ENCODE measurements at regions not wholly inside any gene's neighbourhood (a gene's known extent, or its start where the extent isn't known, plus 50 kb on each side); places are given as distances from the start of the nearest gene placed in this dataset.

GRCh38 chr16:86096850-86097249, 197.9 kb downstream of the IRF8 start:
- Histone ChIP-seq H3K27ac (replicated peaks) (no peak overlapping the region), H3K4me3 (replicated peaks; ENCODE audit: insufficient read depth, low read length) (no peak overlapping the region), H3K27me3 (ENCODE audit: insufficient read depth, poor library complexity, severe bottlenecking) (no peaks in the 10 kb centered on the region)
- TF ChIP-seq GABPA (IDR thresholded peaks at IDR 0.05; ENCODE audit: low read depth): no peak
- no peak for TF ChIP-seq CTCF (IDR thresholded peaks at IDR 0.05; ENCODE audit: insufficient read depth, low read length)
- TF ChIP-seq SPI1 (IDR thresholded peaks at IDR 0.05; ENCODE audit: borderline replicate concordance, low read depth): no peak
- no peak for TF ChIP-seq POLR2AphosphoS5 (IDR thresholded peaks at IDR 0.05; ENCODE audit: low read depth)
- TF ChIP-seq, protein P1, sequence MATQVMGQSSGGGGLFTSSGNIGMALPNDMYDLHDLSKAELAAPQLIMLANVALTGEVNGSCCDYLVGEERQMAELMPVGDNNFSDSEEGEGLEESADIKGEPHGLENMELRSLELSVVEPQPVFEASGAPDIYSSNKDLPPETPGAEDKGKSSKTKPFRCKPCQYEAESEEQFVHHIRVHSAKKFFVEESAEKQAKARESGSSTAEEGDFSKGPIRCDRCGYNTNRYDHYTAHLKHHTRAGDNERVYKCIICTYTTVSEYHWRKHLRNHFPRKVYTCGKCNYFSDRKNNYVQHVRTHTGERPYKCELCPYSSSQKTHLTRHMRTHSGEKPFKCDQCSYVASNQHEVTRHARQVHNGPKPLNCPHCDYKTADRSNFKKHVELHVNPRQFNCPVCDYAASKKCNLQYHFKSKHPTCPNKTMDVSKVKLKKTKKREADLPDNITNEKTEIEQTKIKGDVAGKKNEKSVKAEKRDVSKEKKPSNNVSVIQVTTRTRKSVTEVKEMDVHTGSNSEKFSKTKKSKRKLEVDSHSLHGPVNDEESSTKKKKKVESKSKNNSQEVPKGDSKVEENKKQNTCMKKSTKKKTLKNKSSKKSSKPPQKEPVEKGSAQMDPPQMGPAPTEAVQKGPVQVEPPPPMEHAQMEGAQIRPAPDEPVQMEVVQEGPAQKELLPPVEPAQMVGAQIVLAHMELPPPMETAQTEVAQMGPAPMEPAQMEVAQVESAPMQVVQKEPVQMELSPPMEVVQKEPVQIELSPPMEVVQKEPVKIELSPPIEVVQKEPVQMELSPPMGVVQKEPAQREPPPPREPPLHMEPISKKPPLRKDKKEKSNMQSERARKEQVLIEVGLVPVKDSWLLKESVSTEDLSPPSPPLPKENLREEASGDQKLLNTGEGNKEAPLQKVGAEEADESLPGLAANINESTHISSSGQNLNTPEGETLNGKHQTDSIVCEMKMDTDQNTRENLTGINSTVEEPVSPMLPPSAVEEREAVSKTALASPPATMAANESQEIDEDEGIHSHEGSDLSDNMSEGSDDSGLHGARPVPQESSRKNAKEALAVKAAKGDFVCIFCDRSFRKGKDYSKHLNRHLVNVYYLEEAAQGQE (IDR thresholded peaks at IDR 0.05; ENCODE audit: insufficient replicate concordance, low read depth): no peak
- DNase-seq (ENCODE audit: low read depth in 1 of 2, low spot score in 1 of 2): no peak

- DNase-seq (ENCODE audit: low read depth in 1 of 2, low spot score in 1 of 2): no peak
Observed at GRCh38 chr16:86099326-86099725, 200.4 kb downstream of the IRF8 start.

GRCh38 chr16:86100205-86101136, 201.5 kb downstream of the IRF8 start:
- Histone ChIP-seq H3K27me3 (ENCODE audit: insufficient read depth, poor library complexity, severe bottlenecking) (no peaks in the 10 kb centered on the region), H3K4me3 (replicated peaks; ENCODE audit: insufficient read depth, low read length) (no peak overlapping the region), H3K27ac (replicated peaks) (no peak overlapping the region)
- no peak for DNase-seq (ENCODE audit: low read depth in 1 of 2, low spot score in 1 of 2)
- no peak for TF ChIP-seq CTCF (IDR thresholded peaks at IDR 0.05; ENCODE audit: insufficient read depth, low read length)
- TF ChIP-seq, protein P1 (IDR thresholded peaks at IDR 0.05; ENCODE audit: insufficient replicate concordance, low read depth): no peak
- no peak for TF ChIP-seq GABPA (IDR thresholded peaks at IDR 0.05; ENCODE audit: low read depth)
- no peak for TF ChIP-seq SPI1 (IDR thresholded peaks at IDR 0.05; ENCODE audit: borderline replicate concordance, low read depth)
- TF ChIP-seq POLR2AphosphoS5 (IDR thresholded peaks at IDR 0.05; ENCODE audit: low read depth): no peak

More at GRCh38 chr16:86099326-86099725, 200.4 kb downstream of the IRF8 start:
- Histone ChIP-seq H3K27me3 (ENCODE audit: insufficient read depth, poor library complexity, severe bottlenecking) (no peaks in the 10 kb centered on the region), H3K27ac (replicated peaks) (no peak overlapping the region), H3K4me3 (replicated peaks; ENCODE audit: insufficient read depth, low read length) (no peak overlapping the region)
- no peak for TF ChIP-seq GABPA (IDR thresholded peaks at IDR 0.05; ENCODE audit: low read depth)
- TF ChIP-seq, protein P1 (IDR thresholded peaks at IDR 0.05; ENCODE audit: insufficient replicate concordance, low read depth): no peak
- TF ChIP-seq CTCF (IDR thresholded peaks at IDR 0.05; ENCODE audit: insufficient read depth, low read length): no peak
- TF ChIP-seq SPI1 (IDR thresholded peaks at IDR 0.05; ENCODE audit: borderline replicate concordance, low read depth): no peak
- no peak for TF ChIP-seq POLR2AphosphoS5 (IDR thresholded peaks at IDR 0.05; ENCODE audit: low read depth)

Measured in HL-60 (cell line).